Inferior parietal cortex (tissue), 1 donor: ENCODE measurements at regions not wholly inside any gene's neighbourhood (a gene's known extent, or its start where the extent isn't known, plus 50 kb on each side); places are given as distances from the start of the nearest gene placed in this dataset.
"Not testable (repeated sequence)": the region's sequence is repeated elsewhere in the genome, so short reads cannot be mapped to it uniquely, and the experiment has no call there.

ENCODE experiments used
- DNase-seq: peaks from one replicate; pipeline ENCODE4 v3.0.0-alpha.2; 2016; ENCODE audit errors: extremely low spot score

- DNase-seq: no peak
Observed at GRCh38 chrX:5702890-5703289, 525.8 kb downstream of the NLGN4X start.

GRCh38 chrX:5695971-5696370 lies 532.7 kb downstream of the NLGN4X start:
- DNase-seq: no peak

DNA sequence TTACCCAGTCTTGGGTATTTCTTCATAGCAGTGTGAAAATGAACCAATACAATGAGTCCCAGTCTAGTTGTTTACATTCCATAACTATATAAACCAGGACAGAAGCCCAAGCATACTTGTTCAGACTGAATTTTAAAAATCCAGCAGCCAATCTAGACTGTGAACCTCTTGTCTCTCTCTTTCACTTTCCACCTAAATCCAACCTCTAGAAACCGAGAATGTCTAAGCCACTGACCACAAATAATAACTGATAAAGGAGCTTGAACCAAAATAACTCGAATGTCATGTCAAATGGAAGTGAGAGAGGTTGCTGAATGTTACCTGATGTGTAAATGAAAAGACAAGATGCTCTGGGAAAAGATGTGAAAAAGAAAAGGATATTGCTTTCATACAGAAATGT lies 544.7 kb downstream of the NLGN4X start:
- DNase-seq: no peak

GRCh38 chrX:5681159-5681558 lies 547.5 kb downstream of the NLGN4X start:
- DNase-seq: peak; percentile 1

- no peak for DNase-seq
Observed at GRCh38 chrX:5674036-5674435, 554.6 kb downstream of the NLGN4X start.

GRCh38 chrX:5672099-5672498 lies 556.6 kb downstream of the NLGN4X start:
- no peak for DNase-seq

- DNase-seq: not testable (repeated sequence)
Observed at GRCh38 chrX:5666689-5667088, 562.0 kb downstream of the NLGN4X start.

GRCh38 chrX:5656544-5656943 lies 572.1 kb downstream of the NLGN4X start:
- DNase-seq: no peak

GRCh38 chrX:5650904-5651303 lies 577.8 kb downstream of the NLGN4X start:
- no peak for DNase-seq

DNA sequence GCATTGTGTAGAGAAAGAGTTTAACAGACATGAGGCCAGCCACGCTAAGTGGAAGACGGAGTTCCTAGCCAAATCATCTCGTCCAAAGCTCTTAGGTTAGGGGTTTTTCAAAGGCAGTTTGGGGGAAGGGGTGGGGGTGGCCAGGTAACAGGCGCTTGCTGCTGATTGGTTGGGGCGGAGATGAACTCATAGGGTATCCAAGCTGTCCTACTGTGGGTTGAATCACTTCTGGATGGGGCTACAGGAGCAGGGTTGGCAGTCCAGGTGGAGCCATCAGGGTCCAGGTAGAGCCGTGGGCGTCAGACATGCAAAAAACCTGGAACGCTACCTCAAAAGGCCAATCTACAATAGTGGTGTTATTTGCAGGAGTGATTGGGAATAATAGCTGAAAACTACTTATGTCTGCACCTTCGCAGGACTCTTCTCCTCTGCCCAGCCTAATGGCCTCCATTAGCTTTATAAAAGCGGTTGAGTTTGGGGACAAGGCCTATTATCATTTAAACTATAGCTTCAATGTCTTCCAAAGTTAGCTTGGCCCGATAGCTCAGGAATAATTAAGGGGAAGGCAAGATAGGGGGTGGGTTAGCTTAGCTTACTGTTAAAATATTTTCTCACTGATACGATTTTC lies 579.6 kb downstream of the NLGN4X start:
- no peak for DNase-seq

- DNase-seq: no peak
Observed at GRCh38 chrX:5646818-5647217, 581.8 kb downstream of the NLGN4X start.

GRCh38 chrX:5644776-5645175 lies 583.9 kb downstream of the NLGN4X start:
- no peak for DNase-seq

DNA sequence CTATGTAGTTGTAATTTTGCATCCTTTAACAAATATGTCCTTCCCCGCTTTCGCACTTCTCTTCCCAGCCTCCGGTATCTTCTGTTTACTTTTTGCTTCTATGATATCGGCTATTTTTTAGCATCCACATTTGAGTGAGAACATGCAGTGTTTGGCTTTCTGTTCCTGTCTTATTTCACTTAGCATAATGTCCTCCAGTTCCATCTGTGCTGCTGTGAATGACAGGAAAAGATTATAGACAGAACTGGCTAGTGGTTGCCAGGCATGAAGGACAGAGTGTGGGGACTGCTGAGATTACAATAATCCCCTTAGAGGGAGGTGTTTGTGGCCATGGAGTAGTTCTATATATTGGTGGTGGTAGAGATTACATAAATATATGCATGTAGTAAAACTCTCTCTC lies 588.6 kb downstream of the NLGN4X start:
- peak; percentile 5 for DNase-seq

GRCh38 chrX:5638572-5638971 lies 590.1 kb downstream of the NLGN4X start:
- DNase-seq: no peak

DNA sequence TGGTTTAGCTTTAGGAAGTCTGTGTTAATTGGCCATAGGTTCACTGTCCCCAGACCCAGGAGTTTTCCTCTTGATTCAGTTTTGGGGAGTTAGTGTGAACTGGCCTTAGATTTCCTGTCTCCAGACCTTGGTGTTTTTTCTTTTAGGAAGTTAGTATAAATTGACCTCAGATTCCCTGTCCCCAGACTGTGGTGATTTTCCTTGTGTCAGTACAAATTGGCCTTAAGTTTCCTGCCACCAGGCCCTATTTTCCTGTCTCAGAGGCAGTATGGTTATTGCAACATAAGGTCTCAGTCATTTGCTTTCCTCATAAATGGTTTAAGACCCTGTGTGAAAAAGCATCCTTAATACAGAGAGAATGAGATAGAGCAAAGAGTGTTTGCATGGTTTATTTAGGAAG lies 595.8 kb downstream of the NLGN4X start:
- no peak for DNase-seq

DNA sequence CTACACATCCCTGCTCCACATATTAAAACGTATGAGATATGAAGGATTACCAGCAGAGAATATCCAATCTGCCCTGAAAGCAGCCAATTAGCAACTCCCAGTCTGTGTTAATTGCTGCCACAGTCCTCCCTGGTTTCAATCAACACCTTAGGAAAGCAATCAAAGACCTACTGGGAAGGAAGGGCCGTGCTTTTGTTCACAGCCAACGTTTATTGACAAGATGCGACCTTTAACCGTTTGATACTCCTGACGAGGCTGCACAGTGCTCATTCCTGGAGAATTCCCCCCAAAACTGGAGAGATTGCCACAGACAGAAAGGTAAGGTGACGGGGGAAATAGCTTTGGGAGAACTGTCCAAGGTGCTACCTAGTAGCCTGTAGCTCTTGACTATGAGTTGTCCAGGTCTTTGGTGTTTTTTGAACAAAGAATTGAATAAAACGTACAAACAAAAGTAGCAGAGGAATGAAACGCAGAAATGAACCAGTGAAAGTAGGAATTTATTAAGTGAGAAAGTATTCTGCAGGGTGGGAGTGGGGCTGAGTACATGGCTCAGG lies 596.5 kb downstream of the NLGN4X start:
- no peak for DNase-seq

- DNase-seq: no peak
Observed at GRCh38 chrX:5617666-5618065, 611.0 kb downstream of the NLGN4X start.

- no peak for DNase-seq
Observed at GRCh38 chrX:5595570-5595969, 633.1 kb downstream of the NLGN4X start.

GRCh38 chrX:5586726-5587125 lies 641.9 kb downstream of the NLGN4X start:
- no peak for DNase-seq

DNA sequence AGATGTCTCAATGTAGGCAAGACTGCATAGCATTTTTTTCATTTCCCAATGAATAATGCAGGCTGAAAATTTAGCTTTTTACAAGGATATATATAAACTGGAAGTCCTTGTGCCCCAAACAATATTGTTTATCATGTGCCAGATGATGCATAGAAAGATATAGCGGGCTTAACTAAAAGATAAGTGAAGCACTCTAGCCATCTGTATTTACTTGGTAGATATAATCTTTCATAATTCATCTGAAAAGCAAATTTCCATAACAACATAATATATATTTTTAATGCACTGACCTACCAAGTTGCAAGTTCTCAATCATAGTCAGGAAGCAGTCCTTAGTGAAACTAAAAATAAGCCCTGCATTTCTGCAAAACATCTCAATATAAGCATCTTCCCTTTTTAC lies 653.3 kb downstream of the NLGN4X start:
- no peak for DNase-seq

DNA sequence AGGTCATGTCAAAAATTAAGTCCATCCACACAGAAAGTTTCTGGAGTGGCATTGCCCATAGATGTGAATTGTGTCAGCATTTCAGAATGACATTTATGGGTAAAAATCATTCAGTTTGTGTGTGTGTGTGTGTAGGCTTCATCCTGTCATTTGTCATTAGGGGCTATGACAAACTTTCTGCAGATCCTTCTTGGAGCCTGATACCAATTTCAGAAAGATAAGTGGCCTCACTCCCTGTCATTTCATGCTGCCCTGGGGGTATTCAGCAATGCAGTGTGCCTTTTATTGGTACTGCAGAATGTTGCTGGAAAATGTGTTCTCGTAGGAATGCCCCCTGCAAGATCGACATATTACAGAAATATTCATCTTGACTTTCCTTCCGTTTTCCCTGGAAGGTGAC lies 659.7 kb downstream of the NLGN4X start:
- DNase-seq: no peak

GRCh38 chrX:5559386-5559785 lies 669.3 kb downstream of the NLGN4X start:
- DNase-seq: no peak

DNA sequence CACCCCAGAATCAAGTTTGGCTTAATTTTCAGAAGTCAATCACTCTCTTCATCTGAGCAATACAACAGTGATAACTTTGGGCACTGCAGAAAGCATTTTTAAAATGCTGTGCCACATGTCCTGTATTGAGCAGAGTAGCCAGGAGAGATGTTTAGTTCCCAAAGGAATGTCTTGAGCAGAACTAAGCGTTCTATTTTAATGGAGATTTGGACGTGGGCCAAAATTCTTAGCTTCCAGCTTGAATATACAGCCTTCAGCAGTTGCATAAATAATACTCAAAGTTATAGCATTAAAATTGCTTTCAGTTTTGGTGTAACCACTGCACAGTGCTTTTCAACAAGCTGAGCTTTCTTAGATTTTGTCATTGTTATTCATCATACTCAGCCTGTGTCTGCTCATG lies 679.2 kb downstream of the NLGN4X start:
- DNase-seq: peak; percentile 1

DNA sequence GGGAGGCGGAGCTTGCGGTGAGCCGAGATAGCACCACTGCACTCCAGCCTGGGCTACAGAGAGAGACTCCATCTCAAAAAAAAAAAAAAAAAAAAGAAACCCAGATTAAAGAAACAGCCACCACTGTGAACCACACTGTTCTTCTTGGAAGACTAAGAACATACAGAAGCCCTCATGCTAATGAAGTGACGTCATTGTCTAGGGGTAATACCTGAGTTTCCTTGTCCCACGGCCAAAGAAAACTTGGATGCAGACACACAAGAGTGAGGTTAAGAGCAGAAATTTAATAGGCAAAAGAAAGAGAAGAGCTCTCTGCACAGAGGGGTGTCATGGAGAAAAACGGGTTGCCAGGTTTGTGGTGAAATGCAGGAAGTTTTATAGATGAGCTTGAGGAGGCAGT lies 691.6 kb downstream of the NLGN4X start:
- no peak for DNase-seq
